Neural crest cell (in vitro differentiated cells): ENCODE measurements at regions not wholly inside any gene's neighbourhood (a gene's known extent, or its start where the extent isn't known, plus 50 kb on each side); places are given as distances from the start of the nearest gene placed in this dataset.

ENCODE experiments used
- DNase-seq: peaks from one replicate; pipeline ENCODE4 v3.0.0; 2021; ENCODE audit warnings: low read depth, mixed read lengths, low spot score
- H3K27ac Mint-ChIP-seq: one replicate; pipeline ENCODE4 v1.8.0; 2021; ENCODE audit warnings: mild to moderate bottlenecking, mixed read lengths; ENCODE audit not compliant: unreplicated experiment
- H3K27me3 Mint-ChIP-seq: 2 replicates; pipeline ENCODE4 v1.8.0; 2021; ENCODE audit warnings: low read depth, mild to moderate bottlenecking, mixed read lengths
- H3K36me3 Mint-ChIP-seq: 2 replicates; pipeline ENCODE4 v1.8.0; 2021; ENCODE audit warnings: low read depth, mild to moderate bottlenecking, mixed read lengths
- H3K4me1 Mint-ChIP-seq: 2 replicates; pipeline ENCODE4 v1.8.0; 2021; ENCODE audit warnings: mixed read lengths
- H3K4me3 Mint-ChIP-seq: one replicate; pipeline ENCODE4 v1.8.0; 2021; ENCODE audit warnings: mild to moderate bottlenecking, mixed read lengths
- H3K9me3 Mint-ChIP-seq: 2 replicates; pipeline ENCODE4 v1.8.0; 2021; ENCODE audit warnings: mixed read lengths
- TF ChIP-seq, protein P1 (sequence below): fragments of 200-600 bp; sonication (generic); conservative IDR thresholded peaks from 2 replicates; pipeline ENCODE4 v1.5.0; 2021; ENCODE audit warnings: antibody characterized with exemption, mild to moderate bottlenecking

DNA sequence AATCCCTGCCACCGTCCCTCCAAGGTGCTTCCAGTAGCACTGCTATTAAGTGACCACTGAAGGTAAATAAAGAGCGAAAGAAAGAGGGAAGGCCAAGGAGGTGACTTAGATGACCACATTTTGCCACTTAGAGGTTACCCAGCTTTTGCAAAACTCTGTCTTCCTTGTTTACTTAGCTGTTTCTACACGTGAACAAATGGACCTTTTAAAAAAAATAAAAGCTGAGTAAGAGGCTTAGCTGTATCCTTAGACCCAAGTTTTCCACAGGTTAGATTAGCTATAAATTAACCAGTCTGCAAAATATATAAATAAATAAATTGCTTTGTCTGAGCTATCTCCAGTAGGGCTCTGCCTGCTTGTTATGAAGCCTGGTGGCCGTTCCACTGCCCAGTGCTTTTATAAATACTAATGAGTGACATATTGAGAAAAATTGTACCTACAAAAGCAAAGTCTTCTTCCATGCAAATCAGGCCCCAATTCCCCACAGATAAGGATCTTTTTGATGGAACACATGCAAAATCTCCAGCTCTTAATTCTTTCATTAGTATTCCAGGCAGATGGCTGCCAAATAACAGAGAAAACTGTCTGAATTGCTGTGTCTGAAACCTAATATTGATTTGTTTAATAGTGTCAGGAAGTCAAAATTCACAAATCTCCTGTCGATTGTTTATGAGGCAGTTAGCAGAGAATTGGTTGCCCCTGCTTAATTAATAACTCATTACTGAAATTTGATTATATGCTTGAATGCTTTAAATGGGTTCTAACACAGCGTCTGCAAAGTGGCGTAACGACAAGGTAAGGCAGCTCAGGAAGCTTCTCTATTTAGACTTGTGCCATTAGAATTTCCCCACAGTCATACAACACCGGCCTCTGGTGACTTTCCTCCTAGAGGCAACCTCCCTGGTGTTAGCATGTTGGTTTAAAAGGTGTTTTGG, 176.7 kb downstream of the EMX2 start:
- Mint-ChIP-seq H3K9me3 (peaks cover 9% of the 10 kb centered on the region), H3K4me1 (peaks cover 15% of the 10 kb centered on the region), H3K27me3 (peaks cover 14% of the 10 kb centered on the region), H3K27ac (no peak overlapping the region), H3K36me3 (no peaks in the 10 kb centered on the region), H3K4me3 (no peak overlapping the region)
- TF ChIP-seq, protein P1, sequence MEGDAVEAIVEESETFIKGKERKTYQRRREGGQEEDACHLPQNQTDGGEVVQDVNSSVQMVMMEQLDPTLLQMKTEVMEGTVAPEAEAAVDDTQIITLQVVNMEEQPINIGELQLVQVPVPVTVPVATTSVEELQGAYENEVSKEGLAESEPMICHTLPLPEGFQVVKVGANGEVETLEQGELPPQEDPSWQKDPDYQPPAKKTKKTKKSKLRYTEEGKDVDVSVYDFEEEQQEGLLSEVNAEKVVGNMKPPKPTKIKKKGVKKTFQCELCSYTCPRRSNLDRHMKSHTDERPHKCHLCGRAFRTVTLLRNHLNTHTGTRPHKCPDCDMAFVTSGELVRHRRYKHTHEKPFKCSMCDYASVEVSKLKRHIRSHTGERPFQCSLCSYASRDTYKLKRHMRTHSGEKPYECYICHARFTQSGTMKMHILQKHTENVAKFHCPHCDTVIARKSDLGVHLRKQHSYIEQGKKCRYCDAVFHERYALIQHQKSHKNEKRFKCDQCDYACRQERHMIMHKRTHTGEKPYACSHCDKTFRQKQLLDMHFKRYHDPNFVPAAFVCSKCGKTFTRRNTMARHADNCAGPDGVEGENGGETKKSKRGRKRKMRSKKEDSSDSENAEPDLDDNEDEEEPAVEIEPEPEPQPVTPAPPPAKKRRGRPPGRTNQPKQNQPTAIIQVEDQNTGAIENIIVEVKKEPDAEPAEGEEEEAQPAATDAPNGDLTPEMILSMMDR = no peak
- DNase-seq = no peak

DNA sequence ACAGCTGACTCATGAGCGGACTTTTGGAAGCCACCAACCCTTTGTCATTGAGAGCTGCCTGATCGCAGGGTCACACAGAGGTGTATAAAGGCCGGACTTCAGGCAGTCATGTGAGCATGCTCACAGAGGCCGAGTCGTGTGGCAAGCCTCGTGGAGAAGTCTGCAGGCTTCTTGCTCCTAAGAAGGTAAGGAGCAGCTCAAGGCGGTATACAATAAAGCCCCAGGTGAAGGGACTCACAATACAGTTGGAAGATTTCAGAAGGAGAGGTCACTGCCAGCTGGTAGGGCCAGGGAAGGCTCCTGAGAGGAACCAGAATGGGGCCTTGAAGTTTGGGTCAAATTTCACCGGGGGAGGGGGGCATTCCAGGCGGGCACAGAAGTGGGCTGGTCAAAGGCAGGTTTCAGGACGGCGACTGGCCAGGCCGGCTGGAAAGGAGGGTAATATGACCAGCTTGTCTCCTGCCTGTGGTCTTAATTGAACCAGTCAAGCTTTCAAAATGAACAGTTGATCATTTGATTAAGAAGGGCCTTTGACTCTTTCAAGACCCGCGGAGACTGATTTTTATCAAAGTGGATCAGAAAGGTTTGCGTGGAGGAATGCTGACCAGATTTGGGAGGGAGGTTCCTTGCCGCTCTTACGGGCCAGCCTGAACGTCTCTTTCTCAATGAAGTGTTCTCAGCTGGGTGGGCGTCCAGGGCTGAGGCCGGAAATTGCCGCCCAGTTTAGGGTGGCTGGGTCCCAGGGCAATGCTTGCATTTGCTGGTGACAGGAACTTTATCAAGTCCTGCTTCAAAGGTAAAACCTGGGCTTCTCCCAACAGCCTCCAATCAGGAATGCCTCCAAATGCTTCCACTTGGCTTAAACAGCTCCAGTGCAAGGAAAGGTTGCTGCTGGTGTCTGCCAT, 178.6 kb downstream of the EMX2 start:
- Mint-ChIP-seq H3K27ac (no peak overlapping the region), H3K36me3 (no peaks in the 10 kb centered on the region), H3K9me3 (peaks cover 7% of the 10 kb centered on the region)

DNA sequence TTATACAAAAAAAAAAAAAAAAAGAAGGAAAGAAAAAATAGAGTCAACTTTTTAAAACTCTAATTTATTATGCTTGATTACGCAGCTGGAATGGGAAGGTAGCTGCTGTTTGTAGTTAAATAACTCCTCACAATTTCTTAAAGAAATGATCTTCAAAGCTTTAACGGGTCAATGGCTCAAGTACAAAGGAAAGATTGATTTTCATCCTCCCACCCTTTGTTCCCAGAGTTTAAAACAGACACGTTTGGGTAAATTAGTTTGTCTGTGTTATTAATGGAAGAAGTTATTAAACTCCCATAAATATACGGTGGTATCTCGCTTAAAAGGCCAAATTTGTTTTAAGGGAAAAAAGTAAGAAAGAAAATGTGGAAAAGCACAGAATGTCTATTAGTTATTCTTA, 179.3 kb downstream of the EMX2 start:
- Mint-ChIP-seq H3K9me3 (peaks cover 7% of the 10 kb centered on the region), H3K4me1 (peaks cover 15% of the 10 kb centered on the region), H3K27me3 (peaks cover 17% of the 10 kb centered on the region), H3K4me3 (no peak overlapping the region), H3K27ac (no peak overlapping the region), H3K36me3 (no peaks in the 10 kb centered on the region)
- TF ChIP-seq, protein P1 = no peak
- DNase-seq = no peak

More for the DNA sequence above, 178.6 kb downstream of the EMX2 start:
- no peak for DNase-seq
- peaks cover 15% of the 10 kb centered on the region for H3K4me1 Mint-ChIP-seq
- H3K4me3 Mint-ChIP-seq = no peak overlapping the region
- peaks cover 17% of the 10 kb centered on the region for H3K27me3 Mint-ChIP-seq
- TF ChIP-seq, protein P1 = no peak

DNA sequence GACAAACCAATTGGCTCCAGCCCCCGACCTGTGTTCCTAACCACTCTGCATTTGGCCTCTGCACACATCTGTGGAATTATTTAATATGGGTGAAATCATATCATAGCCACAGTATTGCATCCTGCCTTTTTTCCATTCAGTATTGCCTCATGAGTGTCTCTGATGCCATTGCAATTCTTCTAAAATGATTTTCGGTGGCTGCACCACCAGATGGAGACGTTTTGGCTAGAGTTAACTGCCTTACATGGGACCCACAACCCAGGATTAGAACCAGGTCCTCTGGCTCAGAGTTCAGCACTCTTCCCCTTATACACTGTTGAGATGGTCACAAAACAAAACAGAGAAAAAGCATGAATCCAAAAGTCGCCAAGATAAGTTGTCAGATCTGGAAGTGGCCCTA, 180.8 kb downstream of the EMX2 start:
- Mint-ChIP-seq H3K9me3 (peaks cover 3% of the 10 kb centered on the region), H3K27ac (no peak overlapping the region), H3K4me3 (no peak overlapping the region), H3K36me3 (no peaks in the 10 kb centered on the region), H3K4me1 (peaks cover 15% of the 10 kb centered on the region), H3K27me3 (peaks cover 26% of the 10 kb centered on the region)
- DNase-seq = no peak
- TF ChIP-seq, protein P1 = no peak

DNA sequence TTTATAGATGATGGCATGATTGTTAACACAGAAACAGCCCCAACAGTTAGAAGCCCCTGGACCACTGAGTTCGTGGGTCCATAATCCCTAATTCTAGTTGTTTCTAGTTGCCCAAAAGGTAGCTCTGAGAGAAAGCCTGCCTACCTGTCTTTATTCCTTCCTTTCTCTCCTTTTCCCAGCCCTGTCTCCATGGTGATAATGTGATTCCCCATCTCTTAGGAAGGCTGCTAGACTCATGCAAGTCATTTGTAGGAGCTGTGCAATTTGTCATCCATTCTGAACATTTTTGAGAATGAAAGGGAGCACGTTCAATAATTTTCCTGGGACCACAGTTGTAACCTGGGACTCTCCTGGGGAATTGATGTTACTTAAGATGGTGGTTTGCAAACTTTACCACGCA, 183.4 kb downstream of the EMX2 start:
- Mint-ChIP-seq H3K27me3 (peaks cover 32% of the 10 kb centered on the region), H3K27ac (no peak overlapping the region), H3K4me1 (peaks cover 3% of the 10 kb centered on the region), H3K36me3 (no peaks in the 10 kb centered on the region), H3K9me3 (peaks cover 3% of the 10 kb centered on the region), H3K4me3 (no peak overlapping the region)
- DNase-seq = no peak
- TF ChIP-seq, protein P1 = no peak
